ENCODE measurements at regions not wholly inside any gene's neighbourhood (a gene's known extent, or its start where the extent isn't known, plus 50 kb on each side); places are given as distances from the start of the nearest gene placed in this dataset.

GRCh38 chr2:150591496-150592285 is 104.2 kb upstream of the RND3 start:
- TF ChIP-seq, protein P1, sequence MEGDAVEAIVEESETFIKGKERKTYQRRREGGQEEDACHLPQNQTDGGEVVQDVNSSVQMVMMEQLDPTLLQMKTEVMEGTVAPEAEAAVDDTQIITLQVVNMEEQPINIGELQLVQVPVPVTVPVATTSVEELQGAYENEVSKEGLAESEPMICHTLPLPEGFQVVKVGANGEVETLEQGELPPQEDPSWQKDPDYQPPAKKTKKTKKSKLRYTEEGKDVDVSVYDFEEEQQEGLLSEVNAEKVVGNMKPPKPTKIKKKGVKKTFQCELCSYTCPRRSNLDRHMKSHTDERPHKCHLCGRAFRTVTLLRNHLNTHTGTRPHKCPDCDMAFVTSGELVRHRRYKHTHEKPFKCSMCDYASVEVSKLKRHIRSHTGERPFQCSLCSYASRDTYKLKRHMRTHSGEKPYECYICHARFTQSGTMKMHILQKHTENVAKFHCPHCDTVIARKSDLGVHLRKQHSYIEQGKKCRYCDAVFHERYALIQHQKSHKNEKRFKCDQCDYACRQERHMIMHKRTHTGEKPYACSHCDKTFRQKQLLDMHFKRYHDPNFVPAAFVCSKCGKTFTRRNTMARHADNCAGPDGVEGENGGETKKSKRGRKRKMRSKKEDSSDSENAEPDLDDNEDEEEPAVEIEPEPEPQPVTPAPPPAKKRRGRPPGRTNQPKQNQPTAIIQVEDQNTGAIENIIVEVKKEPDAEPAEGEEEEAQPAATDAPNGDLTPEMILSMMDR (conservative IDR thresholded peaks at IDR 0.05; ENCODE audit: low read depth, low read length), result no peak
- no peak for TF ChIP-seq EZH2 (IDR thresholded peaks at IDR 0.05; ENCODE audit: low read length, unreplicated experiment)

Data from PC-3 (cell line).